AG10803 (cell line): ENCODE measurements at regions not wholly inside any gene's neighbourhood (a gene's known extent, or its start where the extent isn't known, plus 50 kb on each side); places are given as distances from the start of the nearest gene placed in this dataset.

Experiments used
- DNase-seq: peaks from one replicate; pipeline ENCODE4 v3.0.0; 2010; ENCODE audit warnings: low read depth
- H3K4me3 ChIP-seq: 2 replicates; pipeline ENCODE4 v1.5.1; 2011; ENCODE audit warnings: mild to moderate bottlenecking, low read length, control low read depth
- TF ChIP-seq, protein P1 (sequence below): conservative IDR thresholded peaks from 2 replicates; pipeline ENCODE4 v1.5.1; 2011; ENCODE audit warnings: mild to moderate bottlenecking, low read length, control low read depth, inconsistent platforms

DNA sequence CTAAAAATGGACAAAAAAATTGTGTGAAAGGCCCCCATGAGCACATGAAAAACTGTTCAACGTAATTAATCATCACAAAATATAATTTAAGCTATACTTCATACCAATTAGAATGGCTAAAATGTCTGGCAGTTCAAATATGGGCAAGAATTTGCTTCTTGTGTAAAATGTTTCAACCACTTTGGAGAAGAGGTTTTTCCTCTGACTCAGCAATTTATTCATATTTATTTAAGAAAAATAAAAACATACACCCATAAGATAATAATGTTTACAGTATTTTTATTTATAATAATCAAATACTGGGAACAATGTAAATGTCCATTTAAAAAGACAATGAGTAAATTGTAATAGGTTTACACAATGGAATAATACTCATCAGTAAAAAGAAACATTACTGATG lies 395.1 kb upstream of the KHDRBS2 start:
- TF ChIP-seq, protein P1, sequence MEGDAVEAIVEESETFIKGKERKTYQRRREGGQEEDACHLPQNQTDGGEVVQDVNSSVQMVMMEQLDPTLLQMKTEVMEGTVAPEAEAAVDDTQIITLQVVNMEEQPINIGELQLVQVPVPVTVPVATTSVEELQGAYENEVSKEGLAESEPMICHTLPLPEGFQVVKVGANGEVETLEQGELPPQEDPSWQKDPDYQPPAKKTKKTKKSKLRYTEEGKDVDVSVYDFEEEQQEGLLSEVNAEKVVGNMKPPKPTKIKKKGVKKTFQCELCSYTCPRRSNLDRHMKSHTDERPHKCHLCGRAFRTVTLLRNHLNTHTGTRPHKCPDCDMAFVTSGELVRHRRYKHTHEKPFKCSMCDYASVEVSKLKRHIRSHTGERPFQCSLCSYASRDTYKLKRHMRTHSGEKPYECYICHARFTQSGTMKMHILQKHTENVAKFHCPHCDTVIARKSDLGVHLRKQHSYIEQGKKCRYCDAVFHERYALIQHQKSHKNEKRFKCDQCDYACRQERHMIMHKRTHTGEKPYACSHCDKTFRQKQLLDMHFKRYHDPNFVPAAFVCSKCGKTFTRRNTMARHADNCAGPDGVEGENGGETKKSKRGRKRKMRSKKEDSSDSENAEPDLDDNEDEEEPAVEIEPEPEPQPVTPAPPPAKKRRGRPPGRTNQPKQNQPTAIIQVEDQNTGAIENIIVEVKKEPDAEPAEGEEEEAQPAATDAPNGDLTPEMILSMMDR = no peak
- H3K4me3 ChIP-seq = no peak overlapping the region
- DNase-seq = no peak

- no peak for DNase-seq
- TF ChIP-seq, protein P1 = no peak
- no peak overlapping the region for H3K4me3 ChIP-seq
These were observed 387.0 kb upstream of the KHDRBS2 start for GRCh38 chr6:62672989-62673388.

GRCh38 chr6:62670490-62671223 lies 384.6 kb upstream of the KHDRBS2 start:
- no peak overlapping the region for H3K4me3 ChIP-seq
- no peak for DNase-seq
- TF ChIP-seq, protein P1 = no peak

DNA sequence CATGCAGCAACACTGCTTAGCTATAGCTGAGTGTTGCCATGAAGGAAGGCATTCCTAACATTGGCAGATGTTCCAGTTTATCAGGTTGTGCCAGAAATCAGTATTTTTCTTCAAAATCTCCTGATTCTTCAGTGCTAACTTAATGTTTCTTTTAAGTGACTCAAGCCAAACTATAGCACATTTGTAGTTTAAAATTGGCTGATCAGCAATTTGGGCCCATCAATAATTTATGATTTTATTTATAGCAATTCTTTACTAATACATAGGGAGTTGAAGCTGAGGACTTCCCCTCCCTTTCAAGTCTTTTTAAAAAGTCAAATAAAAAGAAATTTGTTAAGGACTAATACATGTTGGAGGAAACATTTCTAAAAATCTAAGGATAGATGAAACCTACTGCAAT lies 383.8 kb upstream of the KHDRBS2 start:
- no peak for DNase-seq
- TF ChIP-seq, protein P1 = no peak
- no peak overlapping the region for H3K4me3 ChIP-seq

DNA sequence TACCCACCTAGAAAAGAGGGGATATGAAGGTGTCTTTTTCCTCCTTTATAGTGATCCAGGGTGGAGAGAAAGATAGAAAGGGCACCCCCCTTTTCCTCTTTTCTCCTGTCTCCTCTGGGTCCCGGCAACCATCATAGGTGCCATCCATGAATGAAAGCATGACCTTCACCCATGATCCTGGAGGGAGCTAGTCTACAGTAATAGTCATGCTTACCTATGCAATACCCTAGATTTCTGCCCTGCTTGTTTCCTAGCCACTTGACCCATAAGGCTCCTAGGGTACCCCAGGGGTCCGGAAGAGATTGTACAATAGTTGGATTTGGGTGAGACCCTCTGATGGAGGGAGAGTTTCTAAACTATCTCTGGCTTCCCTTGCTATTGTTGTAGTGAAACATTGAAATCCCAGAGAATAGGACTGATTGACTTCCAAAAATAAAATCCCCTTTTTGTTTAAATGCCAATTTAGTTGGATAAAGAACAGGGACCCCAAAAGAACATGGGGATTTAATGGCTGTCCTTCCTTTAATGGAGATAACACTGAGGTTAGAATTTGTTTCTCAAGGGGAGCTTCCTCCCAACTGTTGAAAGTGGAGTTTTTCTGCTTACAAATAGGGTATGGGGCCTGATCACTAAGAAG lies 366.8 kb upstream of the KHDRBS2 start:
- TF ChIP-seq, protein P1 = no peak
- peak; percentile 1 for DNase-seq

GRCh38 chr6:62645274-62645673 lies 359.2 kb upstream of the KHDRBS2 start:
- DNase-seq = no peak
- TF ChIP-seq, protein P1 = no peak
- no peak overlapping the region for H3K4me3 ChIP-seq

More for the DNA sequence above, 366.8 kb upstream of the KHDRBS2 start:
- no peak overlapping the region for H3K4me3 ChIP-seq

GRCh38 chr6:62640749-62641148 lies 354.7 kb upstream of the KHDRBS2 start:
- no peak for DNase-seq
- TF ChIP-seq, protein P1 = no peak
- no peak overlapping the region for H3K4me3 ChIP-seq
